HepG2 (cell line): ENCODE measurements at regions not wholly inside any gene's neighbourhood (a gene's known extent, or its start where the extent isn't known, plus 50 kb on each side); places are given as distances from the start of the nearest gene placed in this dataset.
"Not testable (repeated sequence)": the region's sequence is repeated elsewhere in the genome, so short reads cannot be mapped to it uniquely, and the experiment has no call there.

ENCODE experiments used
- ATAC-seq: fragments of 200-7000 bp; cut with Tn5 transposase; 3 replicates; pipeline ENCODE4 v1.9.1; 2020; ENCODE audit warnings: mild to moderate bottlenecking, moderate library complexity
- BruUV-seq: library from RNA; stranded (reverse); fragments of 400-500 nt; replicated peaks from 2 replicates; lab custom pipeline; 2021; lab: Mats Ljungman, UMichigan
- CTCF ChIA-PET: fragments of 300-600 bp; formaldehyde crosslinking; extraction: SDS; loops from one replicate; lab custom pipeline; 2021; ENCODE audit warnings: low total read pairs, inconsistent platforms, low intra/inter-chr PET ratio; lab: Yijun Ruan, JAX
- POLR2A ChIA-PET: fragments of 350-600 bp; sonication (Branson Sonifier 250); formaldehyde crosslinking; loops from one replicate; lab custom pipeline; 2020; ENCODE audit warnings: antibody characterized with exemption, inconsistent platforms; lab: Yijun Ruan, JAX
- DNase-seq: peaks from one replicate; pipeline ENCODE4 v3.0.0-alpha.2; 2015; ENCODE audit warnings: low spot score
- FAIRE-seq: peaks from 3 replicates; lab custom pipeline; 2011; peaks lifted over from hg19 to GRCh38; lab: Jason Lieb, UNC
- H2AFZ ChIP-seq: one replicate; pipeline ENCODE4 v1.6.1; 2011; ENCODE audit warnings: low read length, inconsistent platforms
- H3K27ac ChIP-seq: fragments of 300-600 bp; 3 replicates; pipeline ENCODE4 v1.8.0; 2011; ENCODE audit warnings: mixed run types, mild to moderate bottlenecking, mixed read lengths, low read length, inconsistent platforms; ENCODE audit not compliant: insufficient read depth; ENCODE audit errors: extremely low read length
- H3K27me3 ChIP-seq, 2 experiments: fragments of 200-600 bp in 1 of 2; 2 replicates in 1 of 2; 3 replicates in 1 of 2; pipeline versions ENCODE4 v1.6.0 to v1.8.0; 2011; ENCODE audit warnings: low read length in 2 of 2, mild to moderate bottlenecking in 2 of 2, moderate library complexity in 2 of 2, inconsistent platforms in 1 of 2; ENCODE audit not compliant: insufficient read depth in 2 of 2, control insufficient read depth in 1 of 2
- H3K36me3 ChIP-seq, 2 experiments: fragments of 200-600 bp in 1 of 2; replicated peaks in 1 of 2; 2 replicates in 1 of 2; 3 replicates in 1 of 2; pipeline versions ENCODE4 v1.5.1 to v1.8.0; 2011; ENCODE audit warnings: low read length in 2 of 2, inconsistent platforms in 1 of 2; ENCODE audit not compliant: insufficient read depth in 2 of 2, control insufficient read depth in 1 of 2
- H3K4me1 ChIP-seq: 2 replicates; pipeline ENCODE4 v1.5.1; 2012; ENCODE audit warnings: low read length, inconsistent platforms; ENCODE audit not compliant: insufficient read depth
- H3K4me2 ChIP-seq: 2 replicates; pipeline ENCODE4 v1.6.0; 2011; ENCODE audit warnings: low read depth, low read length, inconsistent platforms
- H3K4me3 ChIP-seq, 3 experiments: fragments of 200-600 bp in 1 of 3; sonication (generic), shearing (Covaris generic) in 1 of 3; replicated peaks in 1 of 3; 2 replicates each; pipeline ENCODE4 v1.5.1; 2011 to 2016; ENCODE audit warnings: low read length in 3 of 3, inconsistent platforms in 2 of 3, low read depth in 2 of 3, mild to moderate bottlenecking in 2 of 3, control low read depth in 1 of 3, mixed read lengths in 1 of 3; ENCODE audit not compliant: insufficient read depth in 1 of 3
- H3K79me2 ChIP-seq: one replicate; pipeline ENCODE4 v1.6.1; 2011; ENCODE audit warnings: low read length, inconsistent platforms; ENCODE audit not compliant: insufficient read depth
- H3K9ac ChIP-seq: 2 replicates; pipeline ENCODE4 v1.6.0; 2011; ENCODE audit warnings: mild to moderate bottlenecking, low read depth, low read length, inconsistent platforms; ENCODE audit not compliant: insufficient read depth
- H3K9me3 ChIP-seq: 2 replicates; pipeline ENCODE4 v1.5.1; 2012; ENCODE audit warnings: mild to moderate bottlenecking, low read length
- H4K20me1 ChIP-seq: 2 replicates; pipeline ENCODE4 v1.6.0; 2011; ENCODE audit warnings: inconsistent platforms, mild to moderate bottlenecking, low read length, moderate library complexity; ENCODE audit not compliant: insufficient read depth
- ZMYM4 ChIP-seq: sonication (generic); formaldehyde crosslinking; IDR thresholded peaks from 2 replicates; pipeline ENCODE4 v1.8.1; 2023; ENCODE audit warnings: mild to moderate bottlenecking, missing genetic modification reagents
- WGBS: methylation state at CpG from one replicate; pipeline ENCODE4 v1.1.6; 2017; ENCODE audit warnings: low lambda C conversion rate; 5-methylcytosine and 5-hydroxymethylcytosine counted together
- in situ Hi-C: cut with HindIII; loops from 2 replicates; pipeline ENCODE4 v1.10.0; 2017; ENCODE audit warnings: low pct_unique_long_range_greater_than_20kb; ENCODE audit not compliant: extremely low pct_ligation_motif_present
- intact Hi-C: fragments of 100-400 bp; cut with micrococcal nuclease; formaldehyde crosslinking; loops from one replicate; pipeline ENCODE4 v1.10.0; 2022; ENCODE audit not compliant: unreplicated experiment
- TF ChIP-seq, protein P1 (sequence below): sonication (generic); formaldehyde crosslinking; IDR thresholded peaks from 2 replicates; pipeline ENCODE4 v1.4.0; 2020; ENCODE audit warnings: missing genetic modification reagents
- TF ChIP-seq, protein P2 (sequence below): sonication (generic); formaldehyde crosslinking; IDR thresholded peaks from 2 replicates; pipeline ENCODE4 v1.4.0; 2020; ENCODE audit warnings: missing genetic modification reagents, borderline replicate concordance

DNA sequence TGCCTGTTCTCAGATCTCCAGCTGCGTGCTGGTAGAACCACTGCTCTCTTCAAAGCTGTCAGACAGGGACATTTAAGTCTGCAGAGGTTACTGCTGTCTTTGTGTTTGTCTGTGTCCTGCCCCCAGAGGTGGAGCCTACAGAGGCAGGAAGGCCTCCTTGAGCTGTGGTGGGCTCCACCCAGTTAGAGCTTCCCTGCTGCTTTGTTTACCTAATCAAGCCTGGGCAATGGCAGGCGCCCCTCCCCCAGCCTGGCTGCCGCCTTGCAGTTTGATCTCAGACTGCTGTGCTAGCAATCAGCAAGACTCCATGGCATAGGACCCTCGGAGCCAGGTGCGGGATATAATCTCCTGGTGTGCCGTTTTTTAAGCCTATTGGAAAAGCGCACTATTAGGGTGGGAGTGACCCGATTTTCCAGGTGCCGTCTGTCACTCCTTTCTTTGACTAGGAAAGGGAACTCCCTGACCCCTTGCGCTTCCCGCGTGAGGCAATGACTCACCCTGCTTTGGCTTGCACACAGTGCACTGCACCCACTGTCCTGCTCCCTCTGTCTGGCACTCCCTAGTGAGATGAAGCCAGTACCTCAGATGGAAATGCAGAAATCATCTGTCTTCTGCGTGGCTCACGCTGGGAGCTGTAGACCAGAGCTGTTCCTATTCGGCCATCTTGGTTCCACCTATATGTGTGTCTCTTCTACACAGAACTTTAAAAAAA lies 355.1 kb downstream of the SUCLG1 start:
- ATAC-seq, H4K20me1 ChIP-seq, H3K79me2 ChIP-seq, H3K4me3 ChIP-seq, BruUV-seq, H3K4me2 ChIP-seq, DNase-seq, in situ Hi-C loops, H3K36me3 ChIP-seq, POLR2A ChIA-PET, H2AFZ ChIP-seq, H3K4me1 ChIP-seq, CTCF ChIA-PET, H3K27me3 ChIP-seq, H3K9ac ChIP-seq, FAIRE-seq, H3K27ac ChIP-seq: not testable (repeated sequence)
- intact Hi-C loops: loop anchor here (5.0 to 10.0 kb wide), 2 partner anchors 62 to 161 kb away; no protein-coding TSS in a partner anchor
- 0 out of 2 replicates have a peak, but pooled peaks have one; percentile 18 for TF ChIP-seq ZMYM4 (CRISPR knock-in tag)
- TF ChIP-seq, protein P1, sequence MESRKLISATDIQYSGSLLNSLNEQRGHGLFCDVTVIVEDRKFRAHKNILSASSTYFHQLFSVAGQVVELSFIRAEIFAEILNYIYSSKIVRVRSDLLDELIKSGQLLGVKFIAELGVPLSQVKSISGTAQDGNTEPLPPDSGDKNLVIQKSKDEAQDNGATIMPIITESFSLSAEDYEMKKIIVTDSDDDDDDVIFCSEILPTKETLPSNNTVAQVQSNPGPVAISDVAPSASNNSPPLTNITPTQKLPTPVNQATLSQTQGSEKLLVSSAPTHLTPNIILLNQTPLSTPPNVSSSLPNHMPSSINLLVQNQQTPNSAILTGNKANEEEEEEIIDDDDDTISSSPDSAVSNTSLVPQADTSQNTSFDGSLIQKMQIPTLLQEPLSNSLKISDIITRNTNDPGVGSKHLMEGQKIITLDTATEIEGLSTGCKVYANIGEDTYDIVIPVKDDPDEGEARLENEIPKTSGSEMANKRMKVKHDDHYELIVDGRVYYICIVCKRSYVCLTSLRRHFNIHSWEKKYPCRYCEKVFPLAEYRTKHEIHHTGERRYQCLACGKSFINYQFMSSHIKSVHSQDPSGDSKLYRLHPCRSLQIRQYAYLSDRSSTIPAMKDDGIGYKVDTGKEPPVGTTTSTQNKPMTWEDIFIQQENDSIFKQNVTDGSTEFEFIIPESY (CRISPR knock-in tag): peak; percentile 80; the same call in 1 of the 2 replicates
- TF ChIP-seq, protein P2, sequence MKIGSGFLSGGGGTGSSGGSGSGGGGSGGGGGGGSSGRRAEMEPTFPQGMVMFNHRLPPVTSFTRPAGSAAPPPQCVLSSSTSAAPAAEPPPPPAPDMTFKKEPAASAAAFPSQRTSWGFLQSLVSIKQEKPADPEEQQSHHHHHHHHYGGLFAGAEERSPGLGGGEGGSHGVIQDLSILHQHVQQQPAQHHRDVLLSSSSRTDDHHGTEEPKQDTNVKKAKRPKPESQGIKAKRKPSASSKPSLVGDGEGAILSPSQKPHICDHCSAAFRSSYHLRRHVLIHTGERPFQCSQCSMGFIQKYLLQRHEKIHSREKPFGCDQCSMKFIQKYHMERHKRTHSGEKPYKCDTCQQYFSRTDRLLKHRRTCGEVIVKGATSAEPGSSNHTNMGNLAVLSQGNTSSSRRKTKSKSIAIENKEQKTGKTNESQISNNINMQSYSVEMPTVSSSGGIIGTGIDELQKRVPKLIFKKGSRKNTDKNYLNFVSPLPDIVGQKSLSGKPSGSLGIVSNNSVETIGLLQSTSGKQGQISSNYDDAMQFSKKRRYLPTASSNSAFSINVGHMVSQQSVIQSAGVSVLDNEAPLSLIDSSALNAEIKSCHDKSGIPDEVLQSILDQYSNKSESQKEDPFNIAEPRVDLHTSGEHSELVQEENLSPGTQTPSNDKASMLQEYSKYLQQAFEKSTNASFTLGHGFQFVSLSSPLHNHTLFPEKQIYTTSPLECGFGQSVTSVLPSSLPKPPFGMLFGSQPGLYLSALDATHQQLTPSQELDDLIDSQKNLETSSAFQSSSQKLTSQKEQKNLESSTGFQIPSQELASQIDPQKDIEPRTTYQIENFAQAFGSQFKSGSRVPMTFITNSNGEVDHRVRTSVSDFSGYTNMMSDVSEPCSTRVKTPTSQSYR: peak; percentile 74; the same call in 1 of the 2 replicates
- WGBS: 55% methylated on average over 15 of the region's 15 CpGs
- H3K9me3 ChIP-seq: peaks cover 10% of the 10 kb centered on the region
